ENCODE measurements at regions not wholly inside any gene's neighbourhood (a gene's known extent, or its start where the extent isn't known, plus 50 kb on each side); places are given as distances from the start of the nearest gene placed in this dataset.

GRCh38 chr1:181366910-181367309, 116.4 kb upstream of the CACNA1E start (continued):
- TF ChIP-seq, protein P1, sequence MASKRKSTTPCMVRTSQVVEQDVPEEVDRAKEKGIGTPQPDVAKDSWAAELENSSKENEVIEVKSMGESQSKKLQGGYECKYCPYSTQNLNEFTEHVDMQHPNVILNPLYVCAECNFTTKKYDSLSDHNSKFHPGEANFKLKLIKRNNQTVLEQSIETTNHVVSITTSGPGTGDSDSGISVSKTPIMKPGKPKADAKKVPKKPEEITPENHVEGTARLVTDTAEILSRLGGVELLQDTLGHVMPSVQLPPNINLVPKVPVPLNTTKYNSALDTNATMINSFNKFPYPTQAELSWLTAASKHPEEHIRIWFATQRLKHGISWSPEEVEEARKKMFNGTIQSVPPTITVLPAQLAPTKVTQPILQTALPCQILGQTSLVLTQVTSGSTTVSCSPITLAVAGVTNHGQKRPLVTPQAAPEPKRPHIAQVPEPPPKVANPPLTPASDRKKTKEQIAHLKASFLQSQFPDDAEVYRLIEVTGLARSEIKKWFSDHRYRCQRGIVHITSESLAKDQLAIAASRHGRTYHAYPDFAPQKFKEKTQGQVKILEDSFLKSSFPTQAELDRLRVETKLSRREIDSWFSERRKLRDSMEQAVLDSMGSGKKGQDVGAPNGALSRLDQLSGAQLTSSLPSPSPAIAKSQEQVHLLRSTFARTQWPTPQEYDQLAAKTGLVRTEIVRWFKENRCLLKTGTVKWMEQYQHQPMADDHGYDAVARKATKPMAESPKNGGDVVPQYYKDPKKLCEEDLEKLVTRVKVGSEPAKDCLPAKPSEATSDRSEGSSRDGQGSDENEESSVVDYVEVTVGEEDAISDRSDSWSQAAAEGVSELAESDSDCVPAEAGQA (IDR thresholded peaks at IDR 0.05; ENCODE audit: low read depth) = no peak
- TF ChIP-seq, protein P1 (CRISPR knock-in tag; IDR thresholded peaks at IDR 0.05; ENCODE audit: borderline replicate concordance) = no peak
- TF ChIP-seq JARID2 (CRISPR knock-in tag; IDR thresholded peaks at IDR 0.05; ENCODE audit: insufficient replicate concordance) = no peak
- no peak for TF ChIP-seq SMARCE1 (IDR thresholded peaks at IDR 0.05; ENCODE audit: borderline replicate concordance)

DNA sequence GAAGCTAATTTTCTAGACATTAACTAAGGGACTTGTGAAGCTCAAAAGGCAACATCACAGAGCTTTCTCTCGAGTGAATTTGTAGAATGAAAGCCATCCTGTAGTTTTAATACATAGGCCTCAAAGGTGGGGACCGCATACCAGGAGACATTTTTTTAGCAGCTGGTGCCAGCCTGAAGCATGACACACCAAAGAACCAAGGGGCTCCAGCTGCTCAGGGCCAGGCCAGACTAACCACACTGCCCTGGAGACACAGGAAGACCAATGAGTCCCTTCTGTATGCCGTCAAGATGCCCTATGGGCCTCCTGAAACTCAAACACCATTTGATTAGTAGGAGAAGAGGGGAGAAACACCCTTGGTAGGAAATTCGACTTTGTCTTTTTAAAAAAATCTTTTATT, 113.9 kb upstream of the CACNA1E start:
- H4K20me1 ChIP-seq (ENCODE audit: insufficient read depth, low read length) = no peaks in the 10 kb centered on the region
- no peaks in the 10 kb centered on the region for H3K79me2 ChIP-seq (ENCODE audit: insufficient read depth, low read length)
- H3K27ac ChIP-seq (ENCODE audit: extremely low read length, insufficient read depth, low read length) = no peak overlapping the region
- WGBS (ENCODE audit: low lambda C conversion rate) = 12% methylated on average over 4 of the region's 4 CpGs
- no peak overlapping the region for H3K9ac ChIP-seq (ENCODE audit: insufficient read depth, low read depth, low read length)
- in situ Hi-C loops (cut with HindIII; ENCODE audit: extremely low pct_ligation_motif_present, low pct_unique_long_range_greater_than_20kb) (no loop called here), intact Hi-C loops (cut with micrococcal nuclease; ENCODE audit: unreplicated experiment) (no loop called here)
- ChIA-PET POLR2A (no interaction called here), CTCF (ENCODE audit: low intra/inter-chr PET ratio, low total read pairs) (no interaction called here)
- H3K27me3 ChIP-seq (ENCODE audit: control insufficient read depth in 1 of 2, insufficient read depth in 2 of 2, low read length in 2 of 2) = no peaks in the 10 kb centered on the region
- H3K4me2 ChIP-seq (ENCODE audit: low read depth, low read length) = no peak overlapping the region
- H3K4me3 ChIP-seq (replicated peaks in 1 of 3; ENCODE audit: insufficient read depth in 1 of 3, low read depth in 2 of 3, low read length in 3 of 3) = no peak overlapping the region
- BruUV-seq (replicated peaks) = no TSS peak
- no peak overlapping the region for H2AFZ ChIP-seq (ENCODE audit: low read length)
- no peaks in the 10 kb centered on the region for H3K9me3 ChIP-seq (ENCODE audit: low read length)
- ATAC-seq = no peak
- no peak for DNase-seq (ENCODE audit: low spot score)
- H3K36me3 ChIP-seq (replicated peaks in 1 of 2; ENCODE audit: control insufficient read depth in 1 of 2, insufficient read depth in 2 of 2, low read length in 2 of 2) = no peaks in the 10 kb centered on the region
- FAIRE-seq = no peak
- no peaks in the 10 kb centered on the region for H3K4me1 ChIP-seq (ENCODE audit: insufficient read depth, low read length)
- TF ChIP-seq HNF1A (IDR thresholded peaks at IDR 0.05; ENCODE audit: low read depth) (no peak), HNF1A (CRISPR knock-in tag; IDR thresholded peaks at IDR 0.05; ENCODE audit: borderline replicate concordance) (no peak), ZNF251 (CRISPR knock-in tag; IDR thresholded peaks at IDR 0.05) (no peak), SMAD1 (CRISPR knock-in tag; IDR thresholded peaks at IDR 0.05; ENCODE audit: borderline replicate concordance, low read depth) (no peak), ZNF777 (CRISPR knock-in tag; IDR thresholded peaks at IDR 0.05) (no peak), ZBTB20 (CRISPR knock-in tag; IDR thresholded peaks at IDR 0.05; ENCODE audit: borderline replicate concordance, low read depth) (no peak), MIER2 (CRISPR knock-in tag; IDR thresholded peaks at IDR 0.05) (no peak), ZNF235 (CRISPR knock-in tag; IDR thresholded peaks at IDR 0.05; ENCODE audit: borderline replicate concordance) (no peak), MYPOP (CRISPR knock-in tag; IDR thresholded peaks at IDR 0.05) (no peak)
